ENCODE measurements at regions not wholly inside any gene's neighbourhood (a gene's known extent, or its start where the extent isn't known, plus 50 kb on each side); places are given as distances from the start of the nearest gene placed in this dataset.

- TF ChIP-seq, protein P1, sequence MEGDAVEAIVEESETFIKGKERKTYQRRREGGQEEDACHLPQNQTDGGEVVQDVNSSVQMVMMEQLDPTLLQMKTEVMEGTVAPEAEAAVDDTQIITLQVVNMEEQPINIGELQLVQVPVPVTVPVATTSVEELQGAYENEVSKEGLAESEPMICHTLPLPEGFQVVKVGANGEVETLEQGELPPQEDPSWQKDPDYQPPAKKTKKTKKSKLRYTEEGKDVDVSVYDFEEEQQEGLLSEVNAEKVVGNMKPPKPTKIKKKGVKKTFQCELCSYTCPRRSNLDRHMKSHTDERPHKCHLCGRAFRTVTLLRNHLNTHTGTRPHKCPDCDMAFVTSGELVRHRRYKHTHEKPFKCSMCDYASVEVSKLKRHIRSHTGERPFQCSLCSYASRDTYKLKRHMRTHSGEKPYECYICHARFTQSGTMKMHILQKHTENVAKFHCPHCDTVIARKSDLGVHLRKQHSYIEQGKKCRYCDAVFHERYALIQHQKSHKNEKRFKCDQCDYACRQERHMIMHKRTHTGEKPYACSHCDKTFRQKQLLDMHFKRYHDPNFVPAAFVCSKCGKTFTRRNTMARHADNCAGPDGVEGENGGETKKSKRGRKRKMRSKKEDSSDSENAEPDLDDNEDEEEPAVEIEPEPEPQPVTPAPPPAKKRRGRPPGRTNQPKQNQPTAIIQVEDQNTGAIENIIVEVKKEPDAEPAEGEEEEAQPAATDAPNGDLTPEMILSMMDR (IDR thresholded peaks at IDR 0.05) = no peak
- TF ChIP-seq POLR2A (IDR thresholded peaks at IDR 0.05) = no peak
Observed at GRCh38 chr7:121761399-121761798, 111.6 kb upstream of the PTPRZ1 start.
